SK-N-SH (cell line): ENCODE measurements at regions not wholly inside any gene's neighbourhood (a gene's known extent, or its start where the extent isn't known, plus 50 kb on each side); places are given as distances from the start of the nearest gene placed in this dataset.

Source experiments
- CTCF ChIA-PET: fragments of 300-600, 350-600 bp; formaldehyde crosslinking; extraction: SDS; loops from one replicate; lab custom pipeline; 2021; lab: Yijun Ruan, JAX
- POLR2A ChIA-PET: fragments of 350-600 bp; sonication (Branson Sonifier 250); formaldehyde crosslinking; extraction: SDS; loops from one replicate; lab custom pipeline; 2020; ENCODE audit warnings: antibody characterized with exemption, inconsistent platforms; lab: Yijun Ruan, JAX
- DNase-seq: peaks from one replicate; pipeline ENCODE4 v3.0.0; 2012
- H2AFZ ChIP-seq: fragments of 200-600 bp; sonication (generic); 2 replicates; pipeline ENCODE4 v1.8.1; 2016; ENCODE audit warnings: antibody characterized with exemption, mild to moderate bottlenecking, low read depth
- H3F3A ChIP-seq: fragments of 200-600 bp; sonication (generic); replicated peaks from 2 replicates; pipeline ENCODE3; 2016; ENCODE audit warnings: antibody characterized with exemption, mild to moderate bottlenecking; ENCODE audit not compliant: insufficient read depth
- H3K27ac ChIP-seq, 2 experiments: fragments of 200-500 bp in 1 of 2; fragments of 200-600 bp in 1 of 2; sonication (Bioruptor generic) in 1 of 2; sonication (generic), shearing (Covaris generic) in 1 of 2; 2 replicates each; pipeline versions ENCODE4 v1.5.1 to v1.6.1; 2014 to 2016; ENCODE audit warnings: low read depth in 2 of 2, inconsistent platforms in 1 of 2, low read length in 1 of 2, mild to moderate bottlenecking in 1 of 2, mixed read lengths in 1 of 2
- H3K27me3 ChIP-seq: fragments of 200-600 bp; sonication (generic), shearing (Covaris generic); 2 replicates; pipeline ENCODE4 v1.6.1; 2016; ENCODE audit warnings: mixed run types; ENCODE audit not compliant: insufficient read depth
- H3K36me3 ChIP-seq, 2 experiments: fragments of 200-500 bp in 1 of 2; fragments of 200-600 bp in 1 of 2; sonication (Bioruptor generic) in 1 of 2; sonication (generic) in 1 of 2; replicated peaks in 1 of 2; 2 replicates each; pipeline versions ENCODE3 to v1.5.1; 2014 to 2016; ENCODE audit warnings: low read length in 1 of 2, mild to moderate bottlenecking in 1 of 2; ENCODE audit not compliant: insufficient read depth in 2 of 2, control insufficient read depth in 1 of 2
- H3K4me1 ChIP-seq, 2 experiments: fragments of 200-500 bp in 1 of 2; fragments of 200-600 bp in 1 of 2; sonication (Bioruptor generic) in 1 of 2; sonication (generic), shearing (Covaris generic) in 1 of 2; 2 replicates each; pipeline versions ENCODE4 v1.5.1 to v1.6.1; 2014 to 2016; ENCODE audit warnings: low read depth in 1 of 2, low read length in 1 of 2, mixed run types in 1 of 2; ENCODE audit not compliant: insufficient read depth in 2 of 2, control insufficient read depth in 1 of 2
- H3K4me2 ChIP-seq: fragments of 200-600 bp; sonication (generic), shearing (Covaris generic); 2 replicates; pipeline ENCODE4 v1.6.1; 2017; ENCODE audit warnings: mixed run types
- H3K4me3 ChIP-seq, 2 experiments: fragments of 200-500 bp in 1 of 2; fragments of 200-600 bp in 1 of 2; sonication (Bioruptor generic) in 1 of 2; sonication (generic), shearing (Covaris generic) in 1 of 2; 2 replicates each; pipeline versions ENCODE4 v1.5.1 to v1.8.1; 2014 to 2016; ENCODE audit warnings: low read depth in 2 of 2, inconsistent platforms in 1 of 2, low read length in 1 of 2, mild to moderate bottlenecking in 1 of 2, mixed read lengths in 1 of 2, moderate library complexity in 1 of 2
- H3K79me2 ChIP-seq: fragments of 200-600 bp; sonication (generic); 2 replicates; pipeline ENCODE4 v1.8.1; 2017; ENCODE audit warnings: mild to moderate bottlenecking; ENCODE audit not compliant: insufficient read depth
- H3K9ac ChIP-seq: fragments of 200-600 bp; sonication (generic); 2 replicates; pipeline ENCODE4 v1.6.1; 2017; ENCODE audit warnings: mixed run types
- H3K9me2 ChIP-seq: fragments of 200-600 bp; sonication (generic); 2 replicates; pipeline ENCODE4 v1.6.1; 2017; ENCODE audit warnings: mixed run types
- H3K9me3 ChIP-seq: fragments of 200-600 bp; sonication (generic); 2 replicates; pipeline ENCODE4 v1.6.1; 2017; ENCODE audit warnings: mixed run types, mild to moderate bottlenecking, moderate library complexity
- H4K20me1 ChIP-seq: fragments of 200-600 bp; sonication (generic); 2 replicates; pipeline ENCODE4 v1.6.1; 2017; ENCODE audit warnings: mild to moderate bottlenecking, mixed run types; ENCODE audit not compliant: insufficient read depth
- CHD2 ChIP-seq: fragments of 150-350 bp; IDR thresholded peaks from 2 replicates; pipeline ENCODE4 v1.6.1; 2018; ENCODE audit warnings: low read length; ENCODE audit not compliant: partially characterized antibody
- EP300 ChIP-seq, 2 experiments: IDR thresholded peaks; 2 replicates each; pipeline versions ENCODE4 v1.4.0 to v1.6.1; 2012; ENCODE audit warnings: borderline replicate concordance in 1 of 2, low read depth in 1 of 2, low read length in 1 of 2
- FOXJ3 ChIP-seq: sonication (generic); formaldehyde crosslinking; IDR thresholded peaks from 2 replicates; pipeline ENCODE4 v1.5.1; 2020; ENCODE audit warnings: mild to moderate bottlenecking, missing genetic modification reagents
- GABPA ChIP-seq: IDR thresholded peaks from 2 replicates; pipeline ENCODE4 v1.4.0; 2012; ENCODE audit warnings: low read depth, mild to moderate bottlenecking
- JUND ChIP-seq: IDR thresholded peaks from 2 replicates; pipeline ENCODE4 v1.4.0; 2012
- MEF2A ChIP-seq: IDR thresholded peaks from 2 replicates; pipeline ENCODE4 v1.4.0; 2012; ENCODE audit warnings: low read depth, borderline replicate concordance
- MXI1 ChIP-seq: IDR thresholded peaks from 2 replicates; pipeline ENCODE4 v1.6.1; 2012; ENCODE audit warnings: mild to moderate bottlenecking, low read depth, low read length, improper control_type of control experiment
- NRF1 ChIP-seq: IDR thresholded peaks from 2 replicates; pipeline ENCODE4 v1.6.1; 2012; ENCODE audit warnings: low read depth, mild to moderate bottlenecking, low read length
- POLR2AphosphoS5 ChIP-seq: IDR thresholded peaks from 2 replicates; pipeline ENCODE4 v1.6.1; 2012; ENCODE audit warnings: low read depth, low read length
- RCOR1 ChIP-seq: fragments of 150-350 bp; IDR thresholded peaks from 2 replicates; pipeline ENCODE4 v1.6.1; 2017; ENCODE audit warnings: antibody characterized with exemption, low read length
- RFX5 ChIP-seq: IDR thresholded peaks from 2 replicates; pipeline ENCODE4 v1.6.1; 2012; ENCODE audit warnings: mild to moderate bottlenecking, improper control_type of control experiment, low read length
- RXRA ChIP-seq: IDR thresholded peaks from 2 replicates; pipeline ENCODE4 v1.4.0; 2012; ENCODE audit warnings: low read depth, mild to moderate bottlenecking, borderline replicate concordance
- SMC3 ChIP-seq: IDR thresholded peaks from 2 replicates; pipeline ENCODE4 v1.6.1; 2012; ENCODE audit warnings: low read depth, low read length, improper control_type of control experiment
- TAF1 ChIP-seq: IDR thresholded peaks from 2 replicates; pipeline ENCODE4 v1.6.1; 2012; ENCODE audit warnings: low read depth, mild to moderate bottlenecking, low read length, moderate library complexity, borderline replicate concordance
- YY1 ChIP-seq: IDR thresholded peaks from 2 replicates; pipeline ENCODE4 v1.4.0; 2012; ENCODE audit warnings: low read depth, mild to moderate bottlenecking
- WGBS: methylation state at CpG from one replicate; pipeline ENCODE4 v1.1.6; 2017; ENCODE audit warnings: low lambda C conversion rate; 5-methylcytosine and 5-hydroxymethylcytosine counted together
- TF ChIP-seq, protein P1 (sequence below): IDR thresholded peaks from 2 replicates; pipeline ENCODE4 v1.4.0; 2012; ENCODE audit warnings: low read depth
- TF ChIP-seq, protein P2 (sequence below): fragments of 150-350 bp; IDR thresholded peaks from 2 replicates; pipeline ENCODE4 v1.6.1; 2016; ENCODE audit warnings: mild to moderate bottlenecking, low read depth, low read length
- TF ChIP-seq, protein P3 (sequence below): IDR thresholded peaks from 2 replicates; pipeline ENCODE4; 2012
- TF ChIP-seq, protein P4 (sequence below): IDR thresholded peaks from 2 replicates; pipeline ENCODE4 v1.4.0; 2012; ENCODE audit warnings: low read depth, borderline replicate concordance
- TF ChIP-seq, protein P5 (sequence below): IDR thresholded peaks from 2 replicates; pipeline ENCODE4 v1.4.0; 2012; ENCODE audit warnings: low read depth, borderline replicate concordance
- TF ChIP-seq, protein P6 (sequence below): fragments of 150-350 bp; IDR thresholded peaks from 2 replicates; pipeline ENCODE4 v1.6.1; 2017; ENCODE audit warnings: antibody characterized with exemption, low read length, low read depth, borderline replicate concordance

DNA sequence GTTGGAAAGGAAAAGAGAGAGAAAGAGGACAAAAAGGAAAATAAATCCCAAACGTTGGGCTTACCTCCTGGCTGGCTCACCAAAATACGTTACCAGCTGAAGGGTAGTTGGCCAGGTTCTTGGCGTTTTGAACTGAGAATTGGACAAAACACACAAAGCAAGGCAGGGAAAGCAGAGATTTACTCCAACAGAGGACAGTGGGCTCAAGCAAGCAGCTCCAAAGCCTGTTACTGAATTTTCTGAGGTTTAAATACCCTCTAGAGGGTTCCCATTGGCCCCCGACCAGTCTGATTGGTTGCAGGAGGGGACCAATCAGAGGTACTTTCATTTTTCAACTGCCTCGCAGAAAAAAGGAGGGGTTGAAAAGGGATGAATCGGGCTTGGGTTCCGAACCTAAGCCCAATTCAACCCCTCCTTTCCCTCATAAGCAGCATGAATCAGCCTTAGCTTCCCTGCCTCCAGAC is 55.6 kb upstream of the ALOX12 start:
- 9% methylated on average over 7 of the region's 7 CpGs for WGBS
- H3K4me3 ChIP-seq, result peak overlapping the region; percentile 54 to 70
- peak; percentile 8 for DNase-seq
- TF ChIP-seq FOXJ3 (no peak), TAF1 (peak; percentile 78; the same call in 1 of the 2 replicates), EP300 (IDR thresholded peaks at IDR 0.05; ENCODE audit: borderline replicate concordance in 1 of 2, low read depth in 1 of 2, low read length in 1 of 2) (no peak), RCOR1 (no peak), POLR2AphosphoS5 (peak; percentile 98)
- TF ChIP-seq, protein P1, sequence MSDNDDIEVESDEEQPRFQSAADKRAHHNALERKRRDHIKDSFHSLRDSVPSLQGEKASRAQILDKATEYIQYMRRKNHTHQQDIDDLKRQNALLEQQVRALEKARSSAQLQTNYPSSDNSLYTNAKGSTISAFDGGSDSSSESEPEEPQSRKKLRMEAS, result 0 out of 2 replicates have a peak, but pooled peaks have one; percentile 25
- TF ChIP-seq, all 33 proteins: peak for 3
- Histone ChIP-seq H3F3A (peaks cover 4% of the 10 kb centered on the region), H2AFZ (peak overlapping the region; percentile 87), H4K20me1 (no peaks in the 10 kb centered on the region), H3K36me3 (no peaks in the 10 kb centered on the region), H3K9me3 (no peaks in the 10 kb centered on the region), H3K27me3 (no peaks in the 10 kb centered on the region), H3K9me2 (no peaks in the 10 kb centered on the region), H3K79me2 (peaks cover 28% of the 10 kb centered on the region; the same call in 1 of the 2 replicates), H3K9ac (peak overlapping the region; percentile 66), H3K4me2 (peak overlapping the region; percentile 93), H3K4me1 (no peaks in the 10 kb centered on the region), H3K27ac (peak overlapping the region in 1 of 2 experiments; percentile 92; a peak in 2 of 4 replicates)
- CTCF ChIA-PET, result no interaction called here
- POLR2A ChIA-PET, result no interaction called here

DNA sequence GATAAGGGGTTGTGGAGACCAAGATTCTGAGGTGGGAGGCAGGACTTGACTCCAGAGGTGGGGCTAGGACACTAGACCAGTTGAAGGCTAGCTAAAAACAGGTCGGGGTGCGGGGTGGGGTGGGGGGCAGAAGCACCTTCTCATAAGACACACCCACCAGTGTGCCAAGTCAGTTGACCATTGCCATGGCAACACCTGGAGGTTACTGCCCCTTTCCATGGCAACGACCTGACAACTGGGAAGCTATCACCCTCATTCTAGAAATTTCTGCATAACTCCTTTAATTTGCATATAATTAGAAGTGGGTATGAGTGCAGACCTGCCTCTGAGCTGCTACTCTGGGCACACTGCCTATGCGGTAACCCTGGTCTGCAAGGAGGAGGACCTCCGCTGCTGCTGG is 53.9 kb upstream of the ALOX12 start:
- Histone ChIP-seq H3K9me2 (no peaks in the 10 kb centered on the region), H3K9ac (no peak overlapping the region), H3K4me3 (no peak overlapping the region), H2AFZ (no peak overlapping the region), H3K27me3 (no peaks in the 10 kb centered on the region), H3K79me2 (peaks cover 27% of the 10 kb centered on the region; the same call in 1 of the 2 replicates), H3K4me2 (no peak overlapping the region), H3K4me1 (no peaks in the 10 kb centered on the region), H3K9me3 (no peaks in the 10 kb centered on the region), H3K27ac (no peak overlapping the region), H3K36me3 (no peaks in the 10 kb centered on the region), H3F3A (peaks cover 4% of the 10 kb centered on the region), H4K20me1 (no peaks in the 10 kb centered on the region)
- no peak for DNase-seq
- POLR2A ChIA-PET, result no interaction called here
- 57% methylated on average over 3 of the region's 5 CpGs for WGBS
- CTCF ChIA-PET, result interaction anchor here (1.3 kb wide), 1 partner anchor 99 kb away, joined by 3 read pairs; no protein-coding TSS in a partner anchor
- TF ChIP-seq MEF2A (no peak), CHD2 (no peak), RXRA (no peak), GABPA (no peak), YY1 (no peak), RFX5 (no peak), SMC3 (no peak), MXI1 (no peak), JUND (no peak), NRF1 (no peak)
- TF ChIP-seq, protein P2, sequence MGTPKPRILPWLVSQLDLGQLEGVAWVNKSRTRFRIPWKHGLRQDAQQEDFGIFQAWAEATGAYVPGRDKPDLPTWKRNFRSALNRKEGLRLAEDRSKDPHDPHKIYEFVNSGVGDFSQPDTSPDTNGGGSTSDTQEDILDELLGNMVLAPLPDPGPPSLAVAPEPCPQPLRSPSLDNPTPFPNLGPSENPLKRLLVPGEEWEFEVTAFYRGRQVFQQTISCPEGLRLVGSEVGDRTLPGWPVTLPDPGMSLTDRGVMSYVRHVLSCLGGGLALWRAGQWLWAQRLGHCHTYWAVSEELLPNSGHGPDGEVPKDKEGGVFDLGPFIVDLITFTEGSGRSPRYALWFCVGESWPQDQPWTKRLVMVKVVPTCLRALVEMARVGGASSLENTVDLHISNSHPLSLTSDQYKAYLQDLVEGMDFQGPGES, result no peak
- TF ChIP-seq, protein P3, sequence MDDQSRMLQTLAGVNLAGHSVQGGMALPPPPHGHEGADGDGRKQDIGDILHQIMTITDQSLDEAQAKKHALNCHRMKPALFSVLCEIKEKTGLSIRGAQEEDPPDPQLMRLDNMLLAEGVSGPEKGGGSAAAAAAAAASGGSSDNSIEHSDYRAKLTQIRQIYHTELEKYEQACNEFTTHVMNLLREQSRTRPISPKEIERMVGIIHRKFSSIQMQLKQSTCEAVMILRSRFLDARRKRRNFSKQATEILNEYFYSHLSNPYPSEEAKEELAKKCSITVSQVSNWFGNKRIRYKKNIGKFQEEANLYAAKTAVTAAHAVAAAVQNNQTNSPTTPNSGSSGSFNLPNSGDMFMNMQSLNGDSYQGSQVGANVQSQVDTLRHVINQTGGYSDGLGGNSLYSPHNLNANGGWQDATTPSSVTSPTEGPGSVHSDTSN, result no peak
- TF ChIP-seq, protein P4, sequence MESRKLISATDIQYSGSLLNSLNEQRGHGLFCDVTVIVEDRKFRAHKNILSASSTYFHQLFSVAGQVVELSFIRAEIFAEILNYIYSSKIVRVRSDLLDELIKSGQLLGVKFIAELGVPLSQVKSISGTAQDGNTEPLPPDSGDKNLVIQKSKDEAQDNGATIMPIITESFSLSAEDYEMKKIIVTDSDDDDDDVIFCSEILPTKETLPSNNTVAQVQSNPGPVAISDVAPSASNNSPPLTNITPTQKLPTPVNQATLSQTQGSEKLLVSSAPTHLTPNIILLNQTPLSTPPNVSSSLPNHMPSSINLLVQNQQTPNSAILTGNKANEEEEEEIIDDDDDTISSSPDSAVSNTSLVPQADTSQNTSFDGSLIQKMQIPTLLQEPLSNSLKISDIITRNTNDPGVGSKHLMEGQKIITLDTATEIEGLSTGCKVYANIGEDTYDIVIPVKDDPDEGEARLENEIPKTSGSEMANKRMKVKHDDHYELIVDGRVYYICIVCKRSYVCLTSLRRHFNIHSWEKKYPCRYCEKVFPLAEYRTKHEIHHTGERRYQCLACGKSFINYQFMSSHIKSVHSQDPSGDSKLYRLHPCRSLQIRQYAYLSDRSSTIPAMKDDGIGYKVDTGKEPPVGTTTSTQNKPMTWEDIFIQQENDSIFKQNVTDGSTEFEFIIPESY, result no peak
- TF ChIP-seq, protein P5, sequence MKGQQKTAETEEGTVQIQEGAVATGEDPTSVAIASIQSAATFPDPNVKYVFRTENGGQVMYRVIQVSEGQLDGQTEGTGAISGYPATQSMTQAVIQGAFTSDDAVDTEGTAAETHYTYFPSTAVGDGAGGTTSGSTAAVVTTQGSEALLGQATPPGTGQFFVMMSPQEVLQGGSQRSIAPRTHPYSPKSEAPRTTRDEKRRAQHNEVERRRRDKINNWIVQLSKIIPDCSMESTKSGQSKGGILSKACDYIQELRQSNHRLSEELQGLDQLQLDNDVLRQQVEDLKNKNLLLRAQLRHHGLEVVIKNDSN, result no peak
- TF ChIP-seq, protein P6, sequence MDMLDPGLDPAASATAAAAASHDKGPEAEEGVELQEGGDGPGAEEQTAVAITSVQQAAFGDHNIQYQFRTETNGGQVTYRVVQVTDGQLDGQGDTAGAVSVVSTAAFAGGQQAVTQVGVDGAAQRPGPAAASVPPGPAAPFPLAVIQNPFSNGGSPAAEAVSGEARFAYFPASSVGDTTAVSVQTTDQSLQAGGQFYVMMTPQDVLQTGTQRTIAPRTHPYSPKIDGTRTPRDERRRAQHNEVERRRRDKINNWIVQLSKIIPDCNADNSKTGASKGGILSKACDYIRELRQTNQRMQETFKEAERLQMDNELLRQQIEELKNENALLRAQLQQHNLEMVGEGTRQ, result no peak
